Heart left ventricle (tissue), 16 donors: ENCODE measurements at regions not wholly inside any gene's neighbourhood (a gene's known extent, or its start where the extent isn't known, plus 50 kb on each side); places are given as distances from the start of the nearest gene placed in this dataset.

ENCODE experiments used
- ATAC-seq, 4 donors: fragments of 200-7000 bp; cut with Tn5 transposase; one replicate each; pipeline ENCODE4 v1.9.1; 2020 to 2022; ENCODE audit warnings: moderate library complexity in 4 of 4, mild to moderate bottlenecking in 3 of 4, moderate number of reproducible peaks in 1 of 4
- DNase-seq, 5 donors: peaks; one replicate each; pipeline ENCODE4 v3.0.0-alpha.2; 2020
- H3K27ac ChIP-seq, 12 donors: fragments of 200-600 bp; sonication (generic) in 4 of 12; one replicate each; pipeline versions ENCODE4 v1.5.0 to v1.8.0; 2016 to 2022; ENCODE audit warnings: mild to moderate bottlenecking in 2 of 12
- H3K27me3 ChIP-seq, 9 donors: fragments of 200-600 bp; sonication (generic) in 2 of 9; one replicate each; pipeline versions ENCODE4 v1.5.1 to v1.8.0; 2016 to 2022; ENCODE audit warnings: mild to moderate bottlenecking in 3 of 9
- H3K36me3 ChIP-seq, 9 donors: fragments of 200-600 bp; sonication (generic) in 2 of 9; one replicate each; pipeline versions ENCODE4 v1.5.0 to v1.8.0; 2018 to 2022; ENCODE audit warnings: mild to moderate bottlenecking in 2 of 9
- H3K4me1 ChIP-seq, 12 donors: fragments of 200-600 bp; sonication (generic) in 4 of 12; one replicate each; pipeline versions ENCODE4 v1.5.0 to v1.8.0; 2016 to 2022; ENCODE audit warnings: mild to moderate bottlenecking in 3 of 12
- H3K4me3 ChIP-seq, 12 donors: fragments of 200-600 bp; sonication (generic) in 4 of 12; one replicate each; pipeline versions ENCODE4 v1.5.0 to v1.8.0; 2017 to 2022; ENCODE audit warnings: mild to moderate bottlenecking in 9 of 12, moderate library complexity in 4 of 12
- H3K9me3 ChIP-seq, 12 donors: fragments of 200-600 bp; sonication (generic) in 4 of 12; one replicate each; pipeline versions ENCODE4 v1.5.0 to v1.8.0; 2016 to 2022; ENCODE audit warnings: mild to moderate bottlenecking in 1 of 12
- CTCF ChIP-seq, 12 donors: fragments of 200-600 bp; sonication (generic) in 4 of 12; IDR thresholded peaks; one replicate each; pipeline versions ENCODE4 v1.5.0 to v1.8.0; 2018 to 2022; ENCODE audit warnings: antibody characterized with exemption in 12 of 12, mild to moderate bottlenecking in 5 of 12
- POLR2A ChIP-seq, 2 donors: fragments of 450-650 bp; IDR thresholded peaks; one replicate each; pipeline ENCODE4 v1.6.1; 2017; ENCODE audit warnings: antibody characterized with exemption in 2 of 2, mild to moderate bottlenecking in 2 of 2, moderate library complexity in 2 of 2
- WGBS, 4 donors: extraction: QIAGEN DNeasy Blood & Tissue Kit in 2 of 4; methylation state at CpG; one replicate each; pipeline versions ENCODE4 v1.1.5 to v1.1.7; 2013 to 2018; 5-methylcytosine and 5-hydroxymethylcytosine counted together
- intact Hi-C, 10 donors: fragments of 100-400 bp; cut with DNase I; formaldehyde crosslinking; loops; one replicate each; pipeline versions ENCODE4 v1.11.1 to v1.14.2; 2022
- donor health status: ischemic (EF 13 %, LVEDD 7.1; RV severe dilation, severe dysfunction).
- donor health status: healthy with polysubstance abuse.
- donor health status: DM: no; HTN: yes; CAD: no.
- donor health status: DM: no; HTN: no; CAD: no.
- donor health status: ischemic (EF 25% LVEDD 6.9; RV normal size, moderate dysfunction).
- donor health status: ischemic (EF 25% LVEDD 5.7; RV mildly dilated, moderate dysfunction).
- donor health status: healthy.
- donor health status: DM: yes; HTN: yes; CAD: no.
- donor health status: ischemic (EF 35%, LVEDD 5.7; RV mildly dilated, moderate dysfunction).
- donor health status: nonischemic (EF 11% LVEDD 7.7; RV severe dilation, severe dysfunction).
- donor health status: DM: yes; HTN: yes; CAD: no.
- donor health status: PGD.
- donor health status: ischemic (EF 29% LVEDD 5.4; RV normal size, mild dysfunction).
- donor health status: nonischemic (EF 23%, LVEDD 6.1; RV moderate dilation, normal function).

- no peaks in the 10 kb centered on the region for H3K36me3 ChIP-seq
- H3K9me3 ChIP-seq: peaks cover 0 to 4% (median 0%) of the 10 kb centered on the region in 12 donors
- no peaks in the 10 kb centered on the region for H3K27me3 ChIP-seq
- 53 to 64% (median 57%) methylated on average over 3 of the region's 3 CpGs for WGBS, 4 donors
- TF ChIP-seq POLR2A (IDR thresholded peaks at IDR 0.05): no peak
- no peak for TF ChIP-seq CTCF (IDR thresholded peaks at IDR 0.05)
- peaks cover 0 to 8% (median 0%) of the 10 kb centered on the region in 12 donors for H3K4me1 ChIP-seq
- H3K27ac ChIP-seq: no peak overlapping the region
- H3K4me3 ChIP-seq: no peak overlapping the region
- ATAC-seq (no peak), DNase-seq (no peak)
- intact Hi-C loops: no loop called here
Measured at GRCh38 chr7:113394856-113395255, 276.5 kb upstream of the SMIM30 start.

GRCh38 chr7:113392841-113393540, 274.6 kb upstream of the SMIM30 start:
- no peak overlapping the region for H3K27ac ChIP-seq
- intact Hi-C loops: no loop called here
- H3K9me3 ChIP-seq: peaks cover 0 to 6% (median 0%) of the 10 kb centered on the region in 12 donors
- DNase-seq: no peak
- H3K4me3 ChIP-seq: no peak overlapping the region
- H3K4me1 ChIP-seq: peaks cover 0 to 8% (median 0%) of the 10 kb centered on the region in 12 donors
- no peak for TF ChIP-seq POLR2A (IDR thresholded peaks at IDR 0.05)
- no peak for TF ChIP-seq CTCF (IDR thresholded peaks at IDR 0.05)
- WGBS, 4 donors: 47 to 56% (median 52%) methylated on average over 2 of the region's 2 CpGs
- H3K27me3 ChIP-seq: no peaks in the 10 kb centered on the region
- H3K36me3 ChIP-seq: no peaks in the 10 kb centered on the region
- ATAC-seq: no peak

DNA sequence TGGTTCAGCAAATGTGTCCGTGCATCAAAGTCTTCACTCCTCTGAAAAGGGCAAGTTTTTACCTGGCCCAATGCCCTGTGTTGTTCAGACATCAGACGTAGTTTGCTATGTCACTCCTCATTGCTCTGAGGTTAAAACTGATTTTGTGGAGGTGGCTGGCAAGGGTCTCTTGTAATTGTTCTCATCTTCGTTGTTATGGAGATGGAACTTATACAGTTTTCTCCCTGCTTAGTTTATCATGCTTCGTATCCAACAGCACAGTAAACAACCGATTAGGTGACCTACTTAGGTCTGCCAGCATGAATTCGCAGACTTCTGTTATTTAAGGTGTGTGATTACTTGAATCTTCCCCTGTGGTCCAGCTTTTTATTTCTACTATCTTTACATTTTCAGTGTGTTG, 274.1 kb upstream of the SMIM30 start:
- Histone ChIP-seq H3K9me3 (peaks cover 0 to 6% (median 0%) of the 10 kb centered on the region in 12 donors), H3K4me3 (no peak overlapping the region), H3K36me3 (no peaks in the 10 kb centered on the region), H3K27me3 (no peaks in the 10 kb centered on the region), H3K27ac (no peak overlapping the region), H3K4me1 (peaks cover 0 to 8% (median 0%) of the 10 kb centered on the region in 12 donors)
- DNase-seq (no peak), ATAC-seq (no peak)
- intact Hi-C loops: no loop called here
- whole genome bisulfite sequencing, 4 donors: 41 to 48% (median 45%) methylated on average over 6 of the region's 6 CpGs
- no peak for TF ChIP-seq POLR2A (IDR thresholded peaks at IDR 0.05)
- no peak for TF ChIP-seq CTCF (IDR thresholded peaks at IDR 0.05)

DNA sequence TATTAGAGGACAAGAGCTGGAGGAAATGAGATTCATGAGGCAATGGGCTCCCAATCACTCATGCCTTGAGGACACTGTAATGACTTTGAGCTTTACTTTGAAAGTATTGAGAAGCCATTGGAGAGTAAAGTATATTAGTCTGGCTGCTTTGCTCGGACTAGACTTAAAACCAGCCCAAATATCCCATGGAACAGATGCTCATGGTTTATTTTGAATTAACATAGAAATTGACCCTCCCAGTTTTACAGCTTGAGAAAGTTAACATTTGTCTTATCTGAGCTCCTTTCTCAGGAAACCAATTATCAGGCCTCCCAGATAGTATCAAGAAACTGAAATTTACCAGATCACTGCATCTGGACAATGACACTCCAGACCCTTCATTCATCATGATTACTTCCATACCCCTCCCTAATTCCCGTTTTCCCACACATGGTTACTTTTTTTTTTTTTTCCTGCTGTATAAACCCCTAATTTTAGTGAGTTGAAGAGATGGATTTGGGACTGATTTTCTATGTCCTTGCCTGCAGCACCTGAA, 270.8 kb upstream of the SMIM30 start:
- ATAC-seq: no peak

More for the DNA sequence above, 270.8 kb upstream of the SMIM30 start:
- TF ChIP-seq CTCF (IDR thresholded peaks at IDR 0.05) (no peak), POLR2A (IDR thresholded peaks at IDR 0.05) (no peak)
- Histone ChIP-seq H3K27ac (no peak overlapping the region), H3K9me3 (peaks cover 0 to 6% (median 0%) of the 10 kb centered on the region in 12 donors), H3K27me3 (no peaks in the 10 kb centered on the region), H3K4me1 (peaks cover 0 to 8% (median 0%) of the 10 kb centered on the region in 12 donors), H3K36me3 (no peaks in the 10 kb centered on the region), H3K4me3 (no peak overlapping the region)
- intact Hi-C loops: no loop called here
- DNase-seq: no peak
- 48 to 70% (median 59%) methylated on average over 2 of the region's 2 CpGs for WGBS, 4 donors
